ENCODE measurements at regions not wholly inside any gene's neighbourhood (a gene's known extent, or its start where the extent isn't known, plus 50 kb on each side); places are given as distances from the start of the nearest gene placed in this dataset.

GRCh38 chr16:5416013-5416412, 318.4 kb upstream of the EEF2KMT start:
- ATAC-seq: no peak
- TF ChIP-seq POU6F1 (CRISPR knock-in tag; IDR thresholded peaks at IDR 0.05; ENCODE audit: borderline replicate concordance, low read depth): no peak
- TF ChIP-seq OSR1 (CRISPR knock-in tag; IDR thresholded peaks at IDR 0.05): no peak

- TF ChIP-seq ZNF8 (CRISPR knock-in tag; IDR thresholded peaks at IDR 0.05): no peak
- no peak for TF ChIP-seq ZFP3 (CRISPR knock-in tag; IDR thresholded peaks at IDR 0.05)
- no peak for TF ChIP-seq PPARA (CRISPR knock-in tag; IDR thresholded peaks at IDR 0.05; ENCODE audit: borderline replicate concordance)
- no peak for TF ChIP-seq GLIS3 (CRISPR knock-in tag; IDR thresholded peaks at IDR 0.05)
- TF ChIP-seq BACH2 (CRISPR knock-in tag; IDR thresholded peaks at IDR 0.05; ENCODE audit: borderline replicate concordance): no peak
- no peak for TF ChIP-seq OSR1 (CRISPR knock-in tag; IDR thresholded peaks at IDR 0.05)
- no peak for TF ChIP-seq RARB (CRISPR knock-in tag; IDR thresholded peaks at IDR 0.05)
- TF ChIP-seq TSHZ2 (CRISPR knock-in tag; IDR thresholded peaks at IDR 0.05): no peak
- TF ChIP-seq PATZ1 (CRISPR knock-in tag; IDR thresholded peaks at IDR 0.05; ENCODE audit: borderline replicate concordance): no peak
- TF ChIP-seq ARNTL (CRISPR knock-in tag; IDR thresholded peaks at IDR 0.05; ENCODE audit: borderline replicate concordance, low read depth): no peak
- no peak for TF ChIP-seq ZFP30 (CRISPR knock-in tag; IDR thresholded peaks at IDR 0.05)
- no peak for TF ChIP-seq CREB5 (CRISPR knock-in tag; IDR thresholded peaks at IDR 0.05; ENCODE audit: low read depth)
- no peak for TF ChIP-seq ISL1 (CRISPR knock-in tag; IDR thresholded peaks at IDR 0.05)
- TF ChIP-seq CSRNP3 (CRISPR knock-in tag; IDR thresholded peaks at IDR 0.05): no peak
- TF ChIP-seq TCF4 (CRISPR knock-in tag; IDR thresholded peaks at IDR 0.05; ENCODE audit: borderline replicate concordance): no peak
- ATAC-seq: no peak
These were observed 317.5 kb upstream of the EEF2KMT start for GRCh38 chr16:5415123-5415522.

GRCh38 chr16:5412731-5413130, 315.1 kb upstream of the EEF2KMT start:
- no peak for ATAC-seq
- no peak for TF ChIP-seq RARB (CRISPR knock-in tag; IDR thresholded peaks at IDR 0.05)

- no peak for TF ChIP-seq CSDC2 (CRISPR knock-in tag; IDR thresholded peaks at IDR 0.05)
- no peak for TF ChIP-seq ZFP30 (CRISPR knock-in tag; IDR thresholded peaks at IDR 0.05)
- ATAC-seq: no peak
These were observed 300.6 kb upstream of the EEF2KMT start for GRCh38 chr16:5398203-5398602.

- ATAC-seq: no peak
- TF ChIP-seq ZNF8 (CRISPR knock-in tag; IDR thresholded peaks at IDR 0.05) (no peak), OSR1 (CRISPR knock-in tag; IDR thresholded peaks at IDR 0.05) (no peak), ZNF565 (CRISPR knock-in tag; conservative IDR thresholded peaks at IDR 0.05; ENCODE audit: low read depth) (no peak), CSRNP3 (CRISPR knock-in tag; IDR thresholded peaks at IDR 0.05) (no peak), GLIS3 (CRISPR knock-in tag; IDR thresholded peaks at IDR 0.05) (no peak), POU6F1 (CRISPR knock-in tag; IDR thresholded peaks at IDR 0.05; ENCODE audit: borderline replicate concordance, low read depth) (no peak), PPARA (CRISPR knock-in tag; IDR thresholded peaks at IDR 0.05; ENCODE audit: borderline replicate concordance) (no peak), ARNTL (CRISPR knock-in tag; IDR thresholded peaks at IDR 0.05; ENCODE audit: borderline replicate concordance, low read depth) (no peak), ZFP3 (CRISPR knock-in tag; IDR thresholded peaks at IDR 0.05) (no peak), ESRRG (CRISPR knock-in tag; IDR thresholded peaks at IDR 0.05) (no peak), TOX (CRISPR knock-in tag; IDR thresholded peaks at IDR 0.05; ENCODE audit: borderline replicate concordance) (no peak), ZC3H10 (CRISPR knock-in tag; IDR thresholded peaks at IDR 0.05) (no peak)
These were observed 299.3 kb upstream of the EEF2KMT start for GRCh38 chr16:5396880-5397279.

All from SK-N-SH treated with all-trans-retinoic acid at 6 μM for 48 hours (cell line).